ENCODE measurements at regions not wholly inside any gene's neighbourhood (a gene's known extent, or its start where the extent isn't known, plus 50 kb on each side); places are given as distances from the start of the nearest gene placed in this dataset.

DNA sequence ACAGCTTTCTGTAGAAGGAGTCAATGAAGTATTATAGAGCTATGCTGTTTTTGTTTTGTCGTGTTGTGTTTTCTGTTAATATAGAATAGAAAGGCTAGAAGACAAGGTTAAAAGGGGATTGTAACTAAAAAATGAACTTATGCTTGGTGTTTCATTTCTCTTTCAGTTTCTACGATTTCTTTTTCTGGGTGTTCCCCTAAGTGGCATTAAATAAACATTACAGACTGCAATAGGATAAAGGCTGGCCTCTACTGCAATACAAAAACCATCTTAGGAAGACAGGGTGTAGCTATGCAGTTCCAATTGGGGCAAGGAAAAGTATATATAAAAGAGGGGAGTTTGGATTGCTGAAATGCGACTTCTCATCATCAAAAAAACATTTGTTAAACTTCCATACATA is 1609.7 kb upstream of the ACVR2A start:
- DNase-seq, result no peak

DNA sequence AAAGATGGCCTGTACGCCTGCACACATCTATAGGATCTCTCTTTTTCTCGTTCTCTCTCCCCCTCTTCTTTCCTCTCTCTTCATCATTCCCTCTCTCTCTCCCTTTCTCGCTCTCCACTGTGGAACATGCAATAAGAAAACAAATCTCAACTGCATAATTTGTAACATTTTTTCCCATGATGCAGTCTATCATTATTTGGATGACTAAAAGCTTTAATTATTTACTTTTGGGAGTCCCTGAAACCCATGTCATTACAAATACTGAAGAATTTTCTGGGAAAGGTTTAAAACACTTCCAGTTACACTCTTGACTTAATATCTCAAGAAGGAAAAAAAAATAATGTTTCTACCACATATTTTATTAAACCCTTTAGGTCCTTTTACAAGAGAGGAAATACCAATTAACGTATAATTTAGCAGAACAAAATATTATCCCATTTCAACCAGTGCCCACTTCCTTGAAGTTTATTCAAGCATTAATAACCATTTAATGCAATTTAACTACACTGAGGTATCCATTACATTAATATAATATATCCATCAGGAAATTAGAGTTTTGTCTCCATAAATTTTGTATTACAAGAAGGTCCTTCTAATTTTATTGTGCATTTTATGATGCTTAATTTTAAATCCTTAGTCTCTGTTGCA is 1615.2 kb upstream of the ACVR2A start:
- DNase-seq, result no peak

DNA sequence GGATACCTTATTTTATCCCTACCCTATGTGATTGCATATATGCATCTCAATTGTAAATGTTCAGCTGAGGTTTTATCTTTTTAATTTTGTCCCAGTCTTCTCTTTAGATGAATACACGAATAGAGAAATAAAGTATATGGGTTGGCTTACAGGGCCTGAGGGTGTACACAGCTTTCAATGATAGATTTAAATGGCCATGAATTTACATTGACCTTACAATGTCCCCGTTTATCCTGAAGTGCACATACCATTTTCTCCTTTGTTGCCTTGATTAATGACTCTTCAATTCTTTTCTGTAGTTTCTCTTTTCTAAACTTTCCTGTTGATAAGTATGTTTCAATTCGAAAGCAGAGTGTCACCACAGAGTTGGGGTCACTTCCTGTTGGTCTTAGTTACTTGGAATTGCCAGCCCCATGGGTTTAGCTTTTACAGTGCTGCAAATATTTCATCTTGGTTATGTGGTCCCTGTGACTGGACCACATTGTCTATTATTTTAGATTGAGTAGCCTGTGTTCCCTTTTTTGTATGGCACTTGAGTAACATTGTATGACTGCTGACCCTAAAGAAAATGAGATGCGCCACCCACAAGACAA is 1616.3 kb upstream of the ACVR2A start:
- DNase-seq, result no peak

DNA sequence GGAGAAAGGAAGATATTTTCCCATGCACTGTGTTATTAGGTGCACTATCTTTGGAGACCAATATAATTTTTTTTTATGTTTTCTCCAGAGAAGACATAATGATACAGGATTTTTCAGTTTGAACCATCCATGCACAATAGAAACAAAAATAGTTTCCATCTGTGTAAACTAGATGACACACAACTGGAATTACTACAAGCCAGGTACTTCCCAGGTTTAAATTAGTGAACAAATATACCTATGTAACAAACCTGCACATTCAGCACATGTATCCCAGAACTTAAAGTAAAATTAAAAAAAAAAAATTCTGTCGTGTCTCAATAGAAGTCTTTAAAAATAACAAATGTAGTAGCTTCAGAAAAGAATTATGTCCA is 1616.8 kb upstream of the ACVR2A start:
- DNase-seq, result no peak

DNA sequence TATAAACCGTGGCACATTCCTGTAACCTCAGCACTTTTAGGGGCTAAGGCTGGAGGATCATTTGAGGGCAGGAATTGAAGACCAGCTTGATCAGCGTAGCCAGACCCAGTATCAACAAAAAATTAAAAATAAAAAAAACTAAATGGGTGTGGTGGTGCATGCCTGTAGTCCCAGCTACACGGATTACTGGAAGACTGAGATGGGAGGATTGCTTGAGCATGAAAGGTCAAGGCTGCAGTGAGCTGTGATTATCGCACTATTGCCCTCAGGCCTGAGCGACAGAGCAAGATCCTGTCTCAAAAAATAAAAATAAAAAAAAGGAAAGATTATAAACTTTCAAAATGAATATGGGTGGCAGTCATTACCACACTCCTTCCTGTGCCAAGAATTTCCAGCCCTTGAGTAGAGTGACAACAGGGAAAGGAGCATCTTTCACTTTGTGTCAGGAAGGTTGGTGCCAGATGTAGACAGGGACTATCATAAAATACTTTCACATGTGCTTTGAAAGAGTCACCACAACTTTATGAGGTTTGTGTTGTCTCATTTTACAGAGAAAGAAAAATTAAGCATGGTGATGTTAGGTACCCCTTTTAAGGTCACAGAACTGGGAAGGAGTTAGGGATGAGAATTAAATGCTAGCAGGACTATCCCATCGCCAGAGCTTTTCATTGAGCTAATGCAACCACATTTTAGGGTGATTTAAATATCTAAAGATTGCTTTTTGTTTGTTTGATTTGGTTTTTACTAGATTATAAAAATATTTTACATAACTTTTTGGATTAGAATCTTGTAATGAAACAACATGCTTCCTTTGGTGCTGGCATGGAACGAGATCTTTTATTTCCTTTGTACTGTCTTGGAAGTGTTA is 1617.4 kb upstream of the ACVR2A start:
- no peak for DNase-seq

DNA sequence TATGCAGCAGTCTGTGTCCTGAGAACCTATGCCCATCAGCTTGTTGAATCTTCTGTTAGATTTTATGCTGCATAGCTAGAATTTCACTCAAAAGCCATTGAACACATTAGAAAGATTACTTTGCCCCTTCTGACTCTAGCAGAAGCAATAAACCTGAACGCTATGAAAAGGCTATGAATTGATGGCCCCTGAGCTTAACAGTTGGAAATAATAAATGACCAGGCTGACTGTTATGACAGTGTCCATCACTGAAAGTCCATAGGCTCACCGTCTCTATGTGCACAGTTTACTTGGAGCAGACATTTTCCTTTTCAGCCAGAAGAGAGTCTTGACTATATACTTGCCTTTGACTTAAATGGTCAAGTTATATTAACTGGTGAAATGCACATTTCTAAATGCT is 1618.8 kb upstream of the ACVR2A start:
- DNase-seq, result no peak

DNA sequence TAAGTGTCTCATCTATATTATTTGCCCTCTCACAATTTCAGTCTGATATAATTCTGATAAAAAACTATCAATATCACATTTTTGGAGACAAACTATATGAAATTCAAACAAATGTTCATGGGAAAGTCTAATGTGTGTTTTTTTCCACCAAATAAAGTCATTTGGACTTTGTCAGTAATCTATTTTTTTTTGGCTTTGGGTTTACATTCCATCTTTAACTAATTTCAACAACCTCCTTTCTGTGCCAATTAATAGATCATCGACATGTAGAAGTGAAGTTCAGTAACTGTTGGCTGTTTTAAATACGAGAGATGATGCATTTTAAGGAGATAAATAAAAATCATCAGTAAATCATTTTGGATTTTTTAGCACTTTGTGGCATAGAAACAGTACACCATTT is 1623.0 kb upstream of the ACVR2A start:
- DNase-seq, result no peak

DNA sequence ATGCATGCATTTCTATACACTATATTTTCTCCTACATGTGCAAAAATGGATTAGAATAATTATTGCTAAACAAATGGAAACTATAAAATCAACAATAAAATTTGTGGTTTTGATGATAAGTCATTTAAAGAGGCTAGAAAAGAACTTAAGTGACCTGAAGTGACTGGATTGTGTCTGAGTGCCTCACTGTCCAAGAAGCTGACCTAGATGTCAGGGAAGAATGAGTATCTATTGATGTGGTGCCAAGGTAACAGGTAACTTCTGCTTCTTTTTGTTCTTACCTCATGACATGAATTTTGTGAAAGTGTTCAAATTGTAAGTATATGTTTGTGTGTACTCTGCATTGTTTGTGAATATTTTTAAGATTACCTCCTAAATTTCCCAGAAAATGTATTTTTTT is 1623.9 kb upstream of the ACVR2A start:
- no peak for DNase-seq

DNA sequence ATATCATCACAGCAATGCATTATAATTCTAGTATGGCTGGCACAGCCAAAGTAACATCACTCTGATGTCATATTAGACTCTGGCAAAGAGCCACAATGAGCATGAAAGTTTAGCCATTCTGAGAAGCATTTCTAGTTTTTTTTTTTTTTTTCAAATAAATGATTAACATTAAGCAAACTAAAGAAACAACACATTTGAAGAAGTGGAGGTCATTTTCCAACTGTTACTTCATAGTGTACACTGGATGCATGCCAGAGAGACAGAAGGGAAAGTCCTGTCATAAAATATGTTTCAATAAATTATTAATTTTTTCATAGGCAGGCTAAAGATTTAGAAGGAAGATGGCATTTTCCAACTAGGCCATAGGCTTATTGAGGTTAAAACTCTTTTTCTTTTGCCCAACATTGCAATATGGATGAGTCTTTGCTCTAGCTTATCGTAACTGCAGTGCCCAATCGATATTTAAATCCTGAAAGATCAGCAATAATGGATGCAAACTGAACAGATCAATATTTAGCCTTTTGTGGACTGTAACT is 1630.4 kb upstream of the ACVR2A start:
- no peak for DNase-seq

DNA sequence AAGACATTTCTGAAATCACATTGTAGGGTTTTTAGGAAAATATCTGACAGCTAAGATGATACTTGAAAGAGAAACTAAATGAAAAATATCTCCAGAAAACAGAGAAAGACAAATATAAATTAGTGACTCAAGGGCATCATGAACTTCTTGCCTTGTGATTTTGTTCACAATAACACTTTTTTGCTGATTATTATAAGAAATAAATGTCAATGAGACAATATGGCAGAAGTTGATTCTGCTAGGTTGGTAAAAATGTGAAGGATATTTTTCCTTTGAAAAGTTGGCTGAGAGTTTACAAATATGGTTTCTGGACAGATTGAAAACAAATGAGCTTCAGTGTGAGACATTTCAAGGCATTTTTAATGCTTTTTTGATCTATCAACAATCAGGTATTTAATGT is 1631.2 kb upstream of the ACVR2A start:
- no peak for DNase-seq

DNA sequence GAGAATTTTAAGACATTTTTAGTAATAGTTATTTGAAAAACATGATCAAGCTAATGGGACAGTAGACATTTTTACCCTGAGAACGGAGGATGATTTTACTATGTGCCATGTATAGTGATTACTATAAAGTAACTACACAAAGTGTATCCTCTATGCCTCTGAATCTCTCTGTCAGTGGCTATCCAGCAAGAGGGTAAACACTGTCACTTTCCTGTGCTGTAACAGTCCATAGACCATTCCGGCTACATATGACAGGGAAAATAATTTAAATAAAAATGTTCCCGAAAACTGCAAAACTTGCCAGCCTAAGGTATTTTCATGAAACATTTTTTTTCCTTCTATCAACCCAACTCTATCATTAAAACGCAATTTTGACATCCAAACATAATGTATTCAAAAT is 1632.2 kb upstream of the ACVR2A start:
- DNase-seq, result no peak

DNA sequence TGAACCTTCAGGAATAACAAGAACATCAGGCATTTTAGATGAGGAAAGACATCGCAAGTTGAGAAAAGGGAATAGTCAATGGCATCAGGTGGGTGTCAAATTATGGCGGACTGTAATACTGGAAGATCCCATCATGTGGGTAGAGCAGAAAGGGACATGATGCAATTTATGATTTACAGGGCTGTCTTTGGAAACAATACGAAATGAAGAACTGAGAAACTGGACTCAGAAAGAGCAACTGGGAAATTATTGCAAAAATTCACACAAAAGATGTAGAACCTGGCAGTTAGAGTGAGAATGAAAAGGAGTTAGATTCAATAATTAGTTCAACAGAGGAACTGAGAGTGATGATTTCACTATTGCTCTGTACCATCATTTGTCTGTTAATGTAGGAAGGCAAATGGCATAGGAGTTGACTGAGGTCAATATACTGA is 1635.0 kb upstream of the ACVR2A start:
- no peak for DNase-seq

DNA sequence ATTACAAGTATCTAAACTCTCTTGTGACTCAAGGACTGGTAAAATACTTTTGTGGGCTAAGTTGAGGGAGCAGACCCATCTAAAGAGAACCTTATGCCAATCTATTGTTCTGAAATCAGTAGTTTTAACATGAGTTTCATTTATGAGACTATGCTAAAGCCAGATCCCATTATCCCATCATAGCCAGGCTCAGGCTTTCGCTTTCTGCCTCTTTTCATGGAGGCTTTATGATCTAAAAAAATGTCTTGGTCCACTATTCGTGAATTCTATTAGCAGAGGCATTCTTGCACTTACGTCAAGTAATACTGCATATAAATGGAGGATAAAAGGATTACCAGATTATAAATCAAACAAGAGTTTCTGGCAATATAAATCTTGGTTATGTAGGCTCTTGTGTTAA is 1636.9 kb upstream of the ACVR2A start:
- DNase-seq, result no peak

DNA sequence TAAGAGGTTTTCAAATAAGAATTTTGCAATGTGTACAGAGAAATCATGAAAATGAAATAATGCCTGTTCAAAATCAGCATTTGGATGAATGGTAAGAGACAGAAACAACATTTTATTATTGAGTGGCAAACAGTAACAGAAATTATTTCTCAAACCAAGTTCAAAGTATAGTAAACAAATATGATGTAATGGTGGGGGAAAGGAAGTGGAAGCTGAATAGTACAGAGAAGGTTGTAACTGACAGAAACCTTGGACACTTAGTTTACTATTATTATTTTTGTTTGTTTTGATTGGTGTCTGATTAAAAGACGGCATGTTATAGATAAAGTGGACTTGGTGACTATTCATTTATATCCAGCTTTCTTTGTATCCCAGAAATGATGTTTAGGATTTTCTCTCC is 1637.4 kb upstream of the ACVR2A start:
- DNase-seq, result no peak

DNA sequence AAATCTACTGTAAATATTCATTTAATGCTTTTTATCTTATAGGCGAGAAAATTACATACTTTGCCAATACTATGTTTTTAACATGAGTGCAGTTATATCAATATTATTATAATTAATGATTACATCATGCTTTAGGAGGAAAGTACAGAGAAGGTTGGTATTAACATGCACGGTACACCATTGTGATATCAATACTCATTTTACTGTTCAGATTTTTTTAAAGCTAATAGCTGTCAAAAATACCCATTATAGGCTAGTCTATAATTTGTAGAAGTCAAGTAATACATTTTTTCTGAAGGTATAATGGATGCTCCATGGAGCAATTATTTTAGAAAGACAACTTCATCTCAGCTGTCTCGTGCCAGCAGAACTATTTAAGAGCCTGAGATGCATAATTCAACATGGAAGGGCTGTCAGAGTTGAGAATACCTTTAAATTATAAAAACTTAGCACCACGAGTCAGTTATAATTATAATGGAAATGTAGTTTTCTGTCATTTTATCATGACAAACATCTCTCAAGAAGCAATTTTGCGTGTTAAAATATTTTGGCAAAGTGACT is 1641.7 kb upstream of the ACVR2A start:
- DNase-seq, result no peak

DNA sequence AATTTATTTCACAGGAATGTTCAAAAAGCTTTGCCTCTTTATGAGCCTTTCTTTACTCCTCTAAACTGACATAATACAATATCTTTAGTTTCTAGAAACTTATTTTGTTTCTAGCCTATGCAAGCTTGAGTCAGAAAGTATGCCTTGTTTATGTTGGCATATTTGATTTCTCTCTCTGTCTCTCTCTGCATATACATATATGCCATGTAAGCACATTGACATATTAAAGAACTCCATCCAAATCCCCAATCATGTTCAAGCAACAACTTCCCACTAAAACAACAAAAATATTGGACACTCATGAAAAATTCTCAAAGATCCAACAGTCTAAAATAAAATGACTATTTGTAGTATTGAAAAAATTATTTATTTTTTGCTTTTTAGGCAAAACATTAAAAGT is 1651.2 kb upstream of the ACVR2A start:
- no peak for DNase-seq

DNA sequence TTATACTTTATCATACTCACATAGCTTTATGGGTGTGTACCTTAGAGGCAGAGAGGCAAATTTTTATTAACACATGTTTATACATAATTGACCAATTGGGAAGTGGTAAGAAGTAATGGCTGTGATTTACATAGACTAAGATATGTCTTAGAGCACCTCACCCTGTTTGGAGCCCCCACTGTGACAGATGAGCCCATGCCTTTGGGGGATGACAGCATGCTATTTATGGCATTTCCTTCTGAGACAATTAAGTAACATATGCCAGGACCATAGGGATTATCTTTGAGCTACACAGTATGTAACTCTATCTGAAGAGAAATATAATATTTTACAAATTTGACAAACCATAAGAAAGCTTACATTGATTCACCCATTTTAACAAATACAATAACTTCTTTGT is 1655.3 kb upstream of the ACVR2A start:
- no peak for DNase-seq

DNA sequence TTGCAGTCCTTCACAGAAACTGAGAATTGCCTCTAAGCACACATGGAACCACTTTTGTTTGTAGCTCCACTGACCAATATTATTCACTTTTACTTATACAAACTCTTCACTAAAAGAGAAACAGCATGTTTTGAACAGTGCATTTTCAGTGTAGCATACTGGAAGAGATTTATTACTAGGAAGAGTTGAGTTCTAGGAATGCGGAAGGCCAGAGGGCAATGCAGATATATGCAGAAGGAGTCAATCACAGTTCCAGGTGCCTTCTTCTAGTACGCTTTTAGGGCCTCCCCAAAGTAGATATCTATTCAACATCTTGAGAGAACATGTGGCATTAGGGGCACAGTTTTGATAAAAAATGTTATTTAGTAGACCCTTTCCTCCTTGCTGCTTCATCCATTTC is 1654.0 kb upstream of the ZEB2 start:
- no peak for DNase-seq

DNA sequence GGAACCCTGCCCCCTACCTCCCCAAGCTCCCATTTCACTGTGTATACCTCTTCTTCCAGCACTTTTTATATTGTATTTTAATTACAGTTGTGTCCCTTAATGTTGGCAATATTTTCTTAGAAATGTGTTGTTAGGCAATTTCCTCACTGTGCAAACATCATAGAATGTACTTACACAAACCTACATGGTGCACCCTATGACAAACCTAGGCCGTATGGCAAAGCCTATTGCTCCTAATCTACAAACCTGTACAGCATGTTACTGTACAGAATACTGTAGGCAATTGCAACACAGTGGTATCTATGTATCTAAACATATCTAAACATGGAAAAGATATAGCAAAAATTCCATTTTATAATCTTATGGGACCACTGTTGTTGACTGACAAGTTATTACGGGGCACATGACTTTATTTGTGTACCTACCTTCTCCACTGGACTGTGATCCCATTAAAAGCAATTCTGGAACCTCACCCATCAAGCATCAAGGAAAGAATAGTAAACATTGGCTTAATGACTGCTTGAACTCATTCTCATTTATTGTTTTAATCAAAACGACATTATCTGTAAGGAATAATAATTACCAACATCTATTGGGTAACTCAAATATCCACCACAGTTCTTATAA is 1641.5 kb upstream of the ZEB2 start:
- no peak for DNase-seq

DNA sequence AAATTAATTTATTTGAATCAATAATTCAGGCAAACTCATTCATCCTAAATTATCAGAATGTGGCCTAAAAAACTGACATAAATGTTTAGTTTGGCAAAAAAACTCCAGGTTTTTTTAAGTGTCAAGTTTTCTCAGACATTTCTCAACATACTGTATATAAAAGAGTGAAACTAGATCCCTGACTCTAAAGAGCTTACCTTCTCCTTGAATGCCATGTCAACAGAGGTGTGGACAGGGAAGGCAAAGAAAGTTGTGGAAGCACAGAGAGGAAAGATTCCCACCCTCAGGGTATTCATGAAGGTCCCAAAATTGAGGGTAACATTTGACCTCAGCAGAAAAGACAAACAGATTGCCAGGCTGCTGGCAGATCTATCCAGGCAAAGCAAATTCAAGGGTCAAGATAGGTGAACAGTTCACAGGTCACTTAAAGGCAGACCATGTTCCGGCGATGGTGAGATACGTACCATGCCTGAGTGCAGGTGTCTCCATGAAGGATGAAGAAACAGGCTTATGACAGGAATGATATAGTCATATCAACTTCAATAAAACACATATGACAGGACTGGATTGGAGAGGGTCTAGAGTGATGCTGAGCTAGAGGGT is 1638.3 kb upstream of the ZEB2 start:
- DNase-seq, result no peak

DNA sequence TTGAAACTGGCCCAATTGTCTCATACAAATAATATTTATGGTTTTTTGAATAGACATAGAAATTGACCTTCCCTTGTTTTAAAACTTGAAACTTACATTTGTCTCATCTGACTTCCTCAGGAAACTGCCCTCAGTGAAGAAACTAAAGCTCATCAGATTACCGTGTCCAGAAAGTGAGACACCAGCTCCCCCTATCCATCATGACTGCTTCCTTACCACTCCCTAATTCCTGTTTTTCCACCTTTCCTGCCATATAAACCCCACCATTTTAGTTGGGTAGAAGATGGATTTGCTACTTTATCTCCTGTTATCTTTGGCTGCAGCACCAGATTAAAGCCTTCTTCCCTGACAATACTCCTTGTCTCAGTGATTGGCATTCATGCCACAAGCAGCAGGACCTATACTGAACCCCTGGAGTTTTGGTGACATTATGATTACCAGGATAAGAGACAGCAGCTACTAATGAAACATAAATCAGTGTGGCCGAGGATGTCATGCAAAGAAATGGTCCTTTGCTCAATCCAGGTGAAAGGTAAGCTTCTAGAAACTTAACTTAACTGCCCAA is 1627.6 kb upstream of the ZEB2 start:
- DNase-seq, result no peak

DNA sequence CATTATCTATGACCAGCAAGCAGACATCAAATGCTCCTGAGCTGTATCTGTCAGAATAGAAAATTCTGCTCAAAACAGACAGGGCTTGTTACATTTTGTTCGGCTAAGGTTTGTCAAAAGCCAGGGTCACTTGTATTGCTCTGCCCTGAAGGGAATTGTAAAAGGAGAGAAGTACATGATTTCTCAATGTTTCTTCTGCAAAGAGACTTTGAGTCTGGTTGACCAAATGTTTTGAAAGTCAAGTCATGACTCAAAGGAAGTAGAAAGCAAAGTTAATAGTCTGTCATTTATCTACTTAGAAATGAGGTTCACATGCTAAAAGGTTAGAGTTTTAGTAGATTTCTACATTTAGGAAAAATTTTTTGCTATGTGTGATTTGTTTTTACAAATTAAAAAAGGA is 1624.1 kb upstream of the ZEB2 start:
- no peak for DNase-seq

DNA sequence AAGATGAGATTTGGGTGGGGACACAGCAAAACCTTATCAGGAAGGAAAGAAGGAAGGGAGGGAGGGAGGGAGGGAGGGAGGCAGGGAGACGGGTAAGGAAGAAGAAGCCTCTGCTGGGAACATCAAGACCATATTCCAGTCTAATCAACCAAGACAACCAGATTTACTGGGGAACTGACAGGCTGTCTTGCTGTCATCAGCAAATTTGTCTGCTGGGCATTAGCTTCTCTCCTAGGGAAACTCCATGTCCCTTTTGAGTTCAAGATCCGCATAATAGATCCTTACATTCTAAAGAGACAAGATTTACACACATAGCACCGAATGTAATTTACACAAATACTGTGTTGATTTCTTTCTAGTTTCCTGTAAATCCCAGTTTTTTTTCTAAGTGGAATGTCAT is 1618.9 kb upstream of the ZEB2 start:
- no peak for DNase-seq

Data from activated gamma-delta T cell treated with Interleukin-2 at 50 U/mL for 16 hours (primary cell).